HFF-Myc (cell line): ENCODE measurements at regions not wholly inside any gene's neighbourhood (a gene's known extent, or its start where the extent isn't known, plus 50 kb on each side); places are given as distances from the start of the nearest gene placed in this dataset.

Experiments
- DNase-seq: peaks from one replicate; pipeline ENCODE4 v3.0.0-alpha.2; 2011; ENCODE audit warnings: low read depth; ENCODE audit errors: extremely low read depth
- H3K4me3 ChIP-seq: replicated peaks from 2 replicates; pipeline ENCODE4 v1.5.1; 2011; ENCODE audit warnings: low read depth, mild to moderate bottlenecking, control low read depth, low read length
- CTCF ChIP-seq: IDR thresholded peaks from 2 replicates; pipeline ENCODE4 v1.5.1; 2012; ENCODE audit warnings: mild to moderate bottlenecking, low read depth, low read length, control low read depth; ENCODE audit errors: missing control alignments

DNA sequence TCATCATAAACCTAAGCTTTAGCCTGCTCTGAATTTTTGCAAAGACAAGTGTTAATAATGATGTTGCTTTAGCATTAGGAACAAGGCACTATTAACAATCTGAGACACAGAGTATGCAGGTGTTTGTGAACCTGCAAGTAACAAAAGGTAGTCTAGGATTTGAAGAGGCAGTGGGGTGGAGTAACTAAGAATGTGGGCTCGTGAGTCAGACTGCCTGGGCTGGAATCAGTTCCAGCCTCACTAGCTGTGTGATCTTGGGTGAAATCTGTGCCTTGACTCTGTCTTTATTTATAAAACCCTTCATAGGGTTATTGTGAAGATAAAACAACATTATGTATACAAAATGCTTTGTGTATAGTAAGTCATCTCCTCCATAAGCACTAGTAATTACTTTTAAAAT lies 610.6 kb upstream of the CFAP20DC start:
- TF ChIP-seq CTCF, result no peak
- no peak for DNase-seq

DNA sequence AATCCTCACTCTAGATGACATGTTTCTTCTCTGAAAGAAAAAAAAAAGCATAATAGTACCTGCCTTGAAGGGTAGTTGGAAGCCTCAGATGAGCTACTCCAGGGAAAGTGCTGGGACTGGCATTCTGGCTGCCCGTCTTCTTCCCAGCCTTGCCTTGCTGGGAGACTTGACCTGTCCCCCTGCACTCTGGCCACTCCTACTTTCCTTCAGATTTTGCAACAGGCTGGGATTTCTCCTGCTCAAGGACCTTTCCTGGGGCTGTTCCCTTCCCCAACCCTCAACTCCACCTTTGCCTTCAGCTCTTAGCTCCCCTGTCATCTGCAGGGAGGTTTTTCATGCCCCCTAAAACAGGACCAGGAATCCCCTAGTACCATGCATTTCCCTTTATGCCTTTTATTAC lies 609.9 kb upstream of the CFAP20DC start:
- TF ChIP-seq CTCF, result no peak
- H3K4me3 ChIP-seq, result no peak overlapping the region
- DNase-seq, result no peak

More for the DNA sequence above, 610.6 kb upstream of the CFAP20DC start:
- no peak overlapping the region for H3K4me3 ChIP-seq

DNA sequence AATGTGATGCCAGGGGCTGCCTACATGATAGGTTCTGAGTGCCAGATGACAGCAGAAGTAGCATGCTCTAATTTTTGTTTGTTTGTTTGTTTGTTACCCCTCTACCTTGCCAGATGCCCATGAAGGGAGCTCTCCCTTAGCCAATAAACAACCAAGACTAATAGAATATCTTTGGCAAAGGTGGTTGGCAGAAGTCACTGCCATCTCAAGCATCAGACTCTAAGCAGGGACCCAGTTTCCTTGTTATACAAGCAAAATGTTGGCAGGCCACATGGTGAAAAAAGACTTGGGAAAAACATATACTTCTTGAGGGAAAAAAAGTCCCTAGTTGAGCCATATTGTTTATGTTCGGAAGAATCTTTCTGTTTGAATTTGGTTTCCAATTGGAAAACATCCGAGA lies 609.0 kb upstream of the CFAP20DC start:
- no peak for TF ChIP-seq CTCF
- no peak for DNase-seq
- H3K4me3 ChIP-seq, result no peak overlapping the region

DNA sequence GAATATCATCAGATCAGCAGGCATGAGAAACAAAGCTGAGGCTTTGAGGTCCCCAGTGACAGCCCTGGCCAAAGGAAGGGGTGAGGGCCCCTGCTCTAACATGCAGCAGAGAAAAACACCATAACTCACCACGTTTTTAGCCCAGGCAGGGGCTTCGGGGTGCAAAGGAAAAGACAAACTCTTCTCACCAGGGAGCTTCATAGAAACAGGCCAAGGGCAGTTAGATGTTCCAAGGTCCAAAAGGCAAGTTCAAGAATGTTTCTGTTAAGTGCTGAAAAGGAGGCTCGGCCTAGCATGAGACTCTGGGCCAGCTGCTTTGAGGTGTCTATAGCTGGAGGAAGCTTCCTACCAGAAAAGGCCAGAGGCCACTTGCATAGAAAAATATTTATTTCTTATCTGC lies 608.4 kb upstream of the CFAP20DC start:
- DNase-seq, result no peak
- H3K4me3 ChIP-seq, result no peak overlapping the region
- no peak for TF ChIP-seq CTCF

DNA sequence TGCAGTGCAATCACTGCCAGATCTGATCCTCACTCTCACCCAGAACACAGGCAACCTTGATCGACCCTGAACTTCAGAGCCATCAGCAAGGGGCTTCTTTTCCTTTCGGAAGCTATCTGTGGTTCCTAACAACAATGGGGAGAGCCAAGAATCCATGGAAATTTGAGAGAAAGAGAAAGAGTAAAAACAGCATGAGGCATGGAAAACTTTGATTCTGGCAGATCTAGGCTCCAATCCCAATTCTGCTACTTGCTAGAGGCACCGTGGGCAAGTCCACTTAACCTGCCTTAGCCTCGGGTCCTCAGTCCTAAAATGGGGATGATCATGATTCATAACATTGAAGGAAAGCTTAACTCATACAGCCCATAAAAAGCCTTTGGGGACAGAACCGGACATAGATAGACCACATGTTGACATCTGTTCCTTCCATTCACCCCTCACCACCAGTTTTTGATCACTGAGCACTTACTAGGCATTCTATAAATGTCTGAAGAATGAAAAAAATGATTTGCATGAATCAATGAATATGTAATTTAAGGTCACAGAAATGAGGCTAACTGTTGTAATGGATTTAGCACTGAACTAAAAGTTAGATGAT lies 605.7 kb upstream of the CFAP20DC start:
- no peak overlapping the region for H3K4me3 ChIP-seq
- DNase-seq, result peak; percentile 26
- no peak for TF ChIP-seq CTCF

GRCh38 chr3:59654480-59655417 lies 604.9 kb upstream of the CFAP20DC start:
- no peak for TF ChIP-seq CTCF
- H3K4me3 ChIP-seq, result no peak overlapping the region
- DNase-seq, result no peak
